H9 (cell line): ENCODE measurements at regions not wholly inside any gene's neighbourhood (a gene's known extent, or its start where the extent isn't known, plus 50 kb on each side); places are given as distances from the start of the nearest gene placed in this dataset.

Source experiments
- DNase-seq: peaks from one replicate; pipeline ENCODE4 v3.0.0-alpha.2; 2017
- H2AFZ ChIP-seq: one replicate; pipeline ENCODE4 v1.6.1; 2013; ENCODE audit warnings: mild to moderate bottlenecking, low read length, control low read depth, moderate library complexity
- H2AK5ac ChIP-seq: 2 replicates; pipeline ENCODE4 v1.6.1; 2013; ENCODE audit warnings: low read length, control low read depth, mixed read lengths; ENCODE audit not compliant: insufficient read length
- H2BK120ac ChIP-seq: one replicate; pipeline ENCODE4 v1.6.1; 2013; ENCODE audit warnings: low read depth, mild to moderate bottlenecking, low read length, control low read depth, inconsistent platforms; ENCODE audit not compliant: poor library complexity, severe bottlenecking
- H2BK12ac ChIP-seq: 2 replicates; pipeline ENCODE4 v1.6.1; 2013; ENCODE audit warnings: low read length, control low read depth, mixed read lengths, low read depth; ENCODE audit not compliant: insufficient read length
- H2BK15ac ChIP-seq: 2 replicates; pipeline ENCODE4 v1.6.1; 2013; ENCODE audit warnings: low read depth, low read length, control low read depth
- H2BK20ac ChIP-seq: one replicate; pipeline ENCODE4 v1.6.1; 2013; ENCODE audit warnings: low read depth, mild to moderate bottlenecking, low read length, control low read depth, inconsistent platforms; ENCODE audit not compliant: poor library complexity, severe bottlenecking
- H2BK5ac ChIP-seq: 2 replicates; pipeline ENCODE4 v1.6.1; 2013; ENCODE audit warnings: low read length, control low read depth, mixed read lengths; ENCODE audit not compliant: insufficient read length
- H3K14ac ChIP-seq: 2 replicates; pipeline ENCODE4 v1.6.1; 2013; ENCODE audit warnings: low read length, control low read depth; ENCODE audit not compliant: insufficient read depth
- H3K18ac ChIP-seq: 2 replicates; pipeline ENCODE4 v1.6.1; 2013; ENCODE audit warnings: low read depth, mild to moderate bottlenecking, mixed read lengths, low read length, control low read depth; ENCODE audit not compliant: insufficient read length
- H3K23ac ChIP-seq: 2 replicates; pipeline ENCODE4 v1.6.1; 2013; ENCODE audit warnings: low read length, control low read depth, mixed read lengths, low read depth; ENCODE audit not compliant: insufficient read length
- H3K23me2 ChIP-seq: 2 replicates; pipeline ENCODE4 v1.6.1; 2013; ENCODE audit warnings: low read depth, mild to moderate bottlenecking, mixed read lengths, low read length, control low read depth; ENCODE audit not compliant: insufficient read length, poor library complexity, severe bottlenecking
- H3K27ac ChIP-seq: 2 replicates; pipeline ENCODE4 v1.5.1; 2013; ENCODE audit warnings: low read length, control low read depth, mixed read lengths, low read depth; ENCODE audit not compliant: insufficient read length
- H3K27me3 ChIP-seq: 2 replicates; pipeline ENCODE4 v1.6.1; 2013; ENCODE audit warnings: low read length, control low read depth, inconsistent platforms; ENCODE audit not compliant: insufficient read depth
- H3K4ac ChIP-seq: 2 replicates; pipeline ENCODE4 v1.6.1; 2013; ENCODE audit warnings: low read depth, mild to moderate bottlenecking, control low read depth, inconsistent platforms, low read length, moderate library complexity
- H3K4me1 ChIP-seq: 2 replicates; pipeline ENCODE4 v1.6.1; 2013; ENCODE audit warnings: low read length, control low read depth, inconsistent platforms; ENCODE audit not compliant: insufficient read depth
- H3K4me2 ChIP-seq: 2 replicates; pipeline ENCODE4 v1.6.1; 2013; ENCODE audit warnings: low read length, control low read depth, mixed read lengths; ENCODE audit not compliant: insufficient read length, insufficient read depth
- H3K56ac ChIP-seq: 2 replicates; pipeline ENCODE4 v1.6.1; 2013; ENCODE audit warnings: low read depth, mild to moderate bottlenecking, mixed read lengths, low read length, control low read depth; ENCODE audit not compliant: insufficient read length
- H3K79me1 ChIP-seq: 2 replicates; pipeline ENCODE4 v1.6.1; 2013; ENCODE audit warnings: low read depth, mild to moderate bottlenecking, moderate library complexity, low read length, control low read depth, inconsistent platforms; ENCODE audit not compliant: insufficient read depth, poor library complexity, severe bottlenecking
- H3K79me2 ChIP-seq: 2 replicates; pipeline ENCODE4 v1.6.1; 2013; ENCODE audit warnings: low read length, control low read depth, inconsistent platforms; ENCODE audit not compliant: insufficient read depth
- H3K9ac ChIP-seq: 2 replicates; pipeline ENCODE4 v1.6.1; 2013; ENCODE audit warnings: low read length, control low read depth, mixed read lengths; ENCODE audit not compliant: insufficient read length; ENCODE audit errors: extremely low read depth
- H3K9me3 ChIP-seq: one replicate; pipeline ENCODE4 v1.6.1; 2013; ENCODE audit warnings: low read depth, low read length, inconsistent platforms; ENCODE audit not compliant: control insufficient read depth
- H3T11ph ChIP-seq: one replicate; pipeline ENCODE4 v1.6.1; 2013; ENCODE audit warnings: mild to moderate bottlenecking, low read length, control low read depth, inconsistent platforms
- H4K20me1 ChIP-seq: one replicate; pipeline ENCODE4 v1.6.1; 2013; ENCODE audit not compliant: control insufficient read depth, insufficient read length, insufficient read depth
- H4K5ac ChIP-seq: 2 replicates; pipeline ENCODE4 v1.6.1; 2013; ENCODE audit warnings: low read depth, mild to moderate bottlenecking, mixed read lengths, low read length, control low read depth; ENCODE audit not compliant: insufficient read length
- H4K8ac ChIP-seq: replicated peaks from 2 replicates; pipeline ENCODE4 v1.6.1; 2013; ENCODE audit warnings: low read length, control low read depth, mixed read lengths, low read depth; ENCODE audit not compliant: insufficient read length
- H4K91ac ChIP-seq: 2 replicates; pipeline ENCODE4 v1.6.1; 2013; ENCODE audit warnings: low read depth, mild to moderate bottlenecking, moderate library complexity, mixed read lengths, low read length, control low read depth; ENCODE audit not compliant: insufficient read length
- H3K27ac Mint-ChIP-seq, 3 experiments: 2 replicates in 2 of 3; 3 replicates in 1 of 3; pipeline ENCODE4 v1.8.0; 2020 to 2021; ENCODE audit warnings: mixed read lengths in 3 of 3, mild to moderate bottlenecking in 1 of 3, moderate library complexity in 1 of 3
- H3K27me3 Mint-ChIP-seq: 2 replicates; pipeline ENCODE4 v1.8.0; 2021; ENCODE audit warnings: low read depth, mild to moderate bottlenecking, moderate library complexity, mixed read lengths
- H3K36me3 Mint-ChIP-seq, 3 experiments: 2 replicates in 2 of 3; 3 replicates in 1 of 3; pipeline ENCODE4 v1.8.0; 2020 to 2021; ENCODE audit warnings: low read depth in 3 of 3, mixed read lengths in 3 of 3; ENCODE audit not compliant: insufficient read depth in 1 of 3
- H3K4me1 Mint-ChIP-seq, 2 experiments: 2 replicates each; pipeline ENCODE4 v1.8.0; 2020; ENCODE audit warnings: mixed read lengths in 2 of 2
- H3K4me3 Mint-ChIP-seq, 2 experiments: 2 replicates in 1 of 2; 3 replicates in 1 of 2; pipeline ENCODE4 v1.8.0; 2020 to 2021; ENCODE audit warnings: mild to moderate bottlenecking in 2 of 2, mixed read lengths in 2 of 2, moderate library complexity in 1 of 2
- H3K9me3 Mint-ChIP-seq, 2 experiments: 2 replicates in 1 of 2; 3 replicates in 1 of 2; pipeline ENCODE4 v1.8.0; 2020; ENCODE audit warnings: mild to moderate bottlenecking in 2 of 2, mixed read lengths in 2 of 2, moderate library complexity in 1 of 2
- CTCF ChIP-seq: fragments of 200-600 bp; sonication (generic); conservative IDR thresholded peaks from 3 replicates; pipeline ENCODE4 v1.8.0; 2021; ENCODE audit warnings: antibody characterized with exemption, mild to moderate bottlenecking
- WGBS: extraction: QIAGEN DNeasy Blood & Tissue Kit; methylation state at CpG from one replicate; pipeline ENCODE4 v1.1.7; 2013; ENCODE audit warnings: missing lambda C conversion rate, low lambda C conversion rate, mixed read lengths; ENCODE audit not compliant: insufficient read length; ENCODE audit errors: extremely low coverage; 5-methylcytosine and 5-hydroxymethylcytosine counted together

GRCh38 chr14:61147381-61147821, 133.7 kb downstream of the TMEM30B start:
- peaks cover 6% of the 10 kb centered on the region for H3K27me3 Mint-ChIP-seq
- Histone ChIP-seq H4K20me1 (no peaks in the 10 kb centered on the region), H4K91ac (no peak overlapping the region), H2BK15ac (no peak overlapping the region), H3K23ac (no peak overlapping the region), H3K27ac (no peak overlapping the region), H3K14ac (no peak overlapping the region), H2BK12ac (no peak overlapping the region), H3K9ac (no peak overlapping the region), H3K4ac (no peak overlapping the region), H2AFZ (no peak overlapping the region), H4K5ac (no peak overlapping the region), H3K18ac (no peak overlapping the region), H4K8ac (no peak overlapping the region), H3K79me1 (no peaks in the 10 kb centered on the region), H3K27me3 (no peaks in the 10 kb centered on the region), H3T11ph (no peak overlapping the region), H3K79me2 (no peaks in the 10 kb centered on the region), H2BK120ac (no peak overlapping the region), H3K4me1 (no peaks in the 10 kb centered on the region), H3K9me3 (peaks cover 10% of the 10 kb centered on the region), H3K4me2 (no peak overlapping the region), H3K56ac (no peak overlapping the region), H3K23me2 (no peaks in the 10 kb centered on the region), H2BK20ac (no peak overlapping the region), H2AK5ac (no peak overlapping the region), H2BK5ac (no peak overlapping the region)
- H3K27ac Mint-ChIP-seq, result no peak overlapping the region
- WGBS, result no CpG with 5 or more reads among the region's 7 CpGs
- peaks cover 22 to 34% of the 10 kb centered on the region in 2 experiments for H3K9me3 Mint-ChIP-seq
- no peak overlapping the region for H3K4me3 Mint-ChIP-seq
- DNase-seq, result no peak
- no peaks in the 10 kb centered on the region for H3K4me1 Mint-ChIP-seq
- H3K36me3 Mint-ChIP-seq, result peaks cover 24 to 30% (median 25%) of the 10 kb centered on the region in 3 experiments
- TF ChIP-seq CTCF, result no peak
